EL (cell line): ENCODE measurements at regions not wholly inside any gene's neighbourhood (a gene's known extent, or its start where the extent isn't known, plus 50 kb on each side); places are given as distances from the start of the nearest gene placed in this dataset.

Experiments used
- DNase-seq: peaks from one replicate; pipeline ENCODE4 v3.0.0-alpha.2; 2016

GRCh38 chr13:22198001-22198400 is 527.1 kb downstream of the FGF9 start:
- DNase-seq: no peak

- no peak for DNase-seq
These were observed 527.9 kb downstream of the FGF9 start for GRCh38 chr13:22198641-22199217.

- no peak for DNase-seq
These were observed 529.6 kb downstream of the FGF9 start for GRCh38 chr13:22200440-22200839.

- DNase-seq: no peak
These were observed 530.6 kb downstream of the FGF9 start for GRCh38 chr13:22201375-22201925.

GRCh38 chr13:22210134-22210930 is 539.5 kb downstream of the FGF9 start:
- no peak for DNase-seq

- no peak for DNase-seq
These were observed 541.0 kb downstream of the FGF9 start for GRCh38 chr13:22211876-22212275.

- DNase-seq: no peak
These were observed 541.7 kb downstream of the FGF9 start for GRCh38 chr13:22212576-22212975.

- no peak for DNase-seq
These were observed 543.3 kb downstream of the FGF9 start for GRCh38 chr13:22214184-22214583.

GRCh38 chr13:22218797-22219196 is 547.9 kb downstream of the FGF9 start:
- DNase-seq: no peak

- DNase-seq: no peak
These were observed 548.8 kb downstream of the FGF9 start for GRCh38 chr13:22219709-22220108.

GRCh38 chr13:22220151-22221135 is 549.6 kb downstream of the FGF9 start:
- DNase-seq: no peak

GRCh38 chr13:22223411-22223810 is 552.5 kb downstream of the FGF9 start:
- DNase-seq: no peak

GRCh38 chr13:22226086-22226485 is 555.2 kb downstream of the FGF9 start:
- DNase-seq: no peak

- no peak for DNase-seq
These were observed 557.0 kb downstream of the FGF9 start for GRCh38 chr13:22227895-22228294.

GRCh38 chr13:22229916-22230315 is 559.0 kb downstream of the FGF9 start:
- no peak for DNase-seq

- no peak for DNase-seq
These were observed 561.3 kb downstream of the FGF9 start for GRCh38 chr13:22232186-22232585.

GRCh38 chr13:22235285-22235949 is 564.5 kb downstream of the FGF9 start:
- no peak for DNase-seq

GRCh38 chr13:22235950-22236290 is 565.0 kb downstream of the FGF9 start:
- no peak for DNase-seq

GRCh38 chr13:22238269-22238668 is 567.4 kb downstream of the FGF9 start:
- DNase-seq: no peak

GRCh38 chr13:22240716-22241115 is 569.8 kb downstream of the FGF9 start:
- DNase-seq: no peak

- no peak for DNase-seq
These were observed 572.7 kb downstream of the FGF9 start for GRCh38 chr13:22243469-22244163.

- DNase-seq: no peak
These were observed 581.5 kb downstream of the FGF9 start for GRCh38 chr13:22252281-22252830.
